ENCODE measurements at regions not wholly inside any gene's neighbourhood (a gene's known extent, or its start where the extent isn't known, plus 50 kb on each side); places are given as distances from the start of the nearest gene placed in this dataset.
"Not testable (repeated sequence)": the region's sequence is repeated elsewhere in the genome, so short reads cannot be mapped to it uniquely, and the experiment has no call there.

- DNase-seq, result no peak
Observed at GRCh38 chr2:875687-876615, 74.7 kb upstream of the SNTG2 start.

- no peak for DNase-seq
Observed at GRCh38 chr2:873651-874580, 76.7 kb upstream of the SNTG2 start.

- no peak for DNase-seq
Observed at GRCh38 chr2:873027-873426, 77.6 kb upstream of the SNTG2 start.

- no peak for DNase-seq
Observed at GRCh38 chr2:871926-872680, 78.5 kb upstream of the SNTG2 start.

- DNase-seq, result no peak
Observed at GRCh38 chr2:871175-871727, 79.4 kb upstream of the SNTG2 start.

- no peak for DNase-seq
Observed at GRCh38 chr2:870426-870825, 80.2 kb upstream of the SNTG2 start.

GRCh38 chr2:869894-870293 lies 80.8 kb upstream of the SNTG2 start:
- DNase-seq, result no peak

GRCh38 chr2:869357-869871 lies 81.2 kb upstream of the SNTG2 start:
- DNase-seq, result no peak

- DNase-seq, result not testable (repeated sequence)
Observed at GRCh38 chr2:868857-869256, 81.8 kb upstream of the SNTG2 start.

GRCh38 chr2:867296-867695 lies 83.4 kb upstream of the SNTG2 start:
- DNase-seq, result no peak

GRCh38 chr2:866887-867286 lies 83.8 kb upstream of the SNTG2 start:
- no peak for DNase-seq

- no peak for DNase-seq
Observed at GRCh38 chr2:866009-866680, 84.5 kb upstream of the SNTG2 start.

GRCh38 chr2:864501-865106 lies 86.0 kb upstream of the SNTG2 start:
- DNase-seq, result no peak

- DNase-seq, result no peak
Observed at GRCh38 chr2:863732-864450, 86.8 kb upstream of the SNTG2 start.

GRCh38 chr2:862731-863466 lies 87.8 kb upstream of the SNTG2 start:
- DNase-seq, result no peak

- DNase-seq, result no peak
Observed at GRCh38 chr2:862355-862687, 88.3 kb upstream of the SNTG2 start.

- DNase-seq, result no peak
Observed at GRCh38 chr2:861655-862354, 88.8 kb upstream of the SNTG2 start.

- DNase-seq, result no peak
Observed at GRCh38 chr2:860259-860855, 90.3 kb upstream of the SNTG2 start.

GRCh38 chr2:858646-859045 lies 92.0 kb upstream of the SNTG2 start:
- DNase-seq, result no peak
